ENCODE measurements at regions not wholly inside any gene's neighbourhood (a gene's known extent, or its start where the extent isn't known, plus 50 kb on each side); places are given as distances from the start of the nearest gene placed in this dataset.
"Not testable (repeated sequence)": the region's sequence is repeated elsewhere in the genome, so short reads cannot be mapped to it uniquely, and the experiment has no call there.

GRCh38 chr2:31784868-31785267 is 204.1 kb upstream of the SRD5A2 start:
- Histone ChIP-seq H3K27me3 (ENCODE audit: insufficient read depth, low read depth) (no peaks in the 10 kb centered on the region), H3K4me1 (replicated peaks; ENCODE audit: insufficient read depth) (peaks cover 21% of the 10 kb centered on the region; the same call in 1 of the 2 replicates), H3K79me2 (ENCODE audit: low read depth) (no peaks in the 10 kb centered on the region), H3K9me3 (ENCODE audit: insufficient read depth, low read depth) (peaks cover 67% of the 10 kb centered on the region), H3K4me2 (no peak overlapping the region), H3K27ac (no peak overlapping the region), H3F3A (ENCODE audit: insufficient read depth, low read depth) (peaks cover 21% of the 10 kb centered on the region), H3K4me3 (0 out of 2 replicates have a peak overlapping the region, but pooled peaks have one; percentile 9), H4K20me1 (ENCODE audit: insufficient read depth) (no peaks in the 10 kb centered on the region), H3K36me3 (ENCODE audit: low read depth) (peaks cover 15% of the 10 kb centered on the region; the same call in 1 of the 2 replicates), H2AFZ (no peak overlapping the region), H3K9me2 (ENCODE audit: insufficient read depth) (no peaks in the 10 kb centered on the region)
- intact Hi-C loops (cut with micrococcal nuclease; ENCODE audit: unreplicated experiment), result no loop called here
- DNase-seq, result no peak
- TF ChIP-seq EZH2 (IDR thresholded peaks at IDR 0.05; ENCODE audit: low read depth) (no peak), CTCF (conservative IDR thresholded peaks at IDR 0.05) (no peak)
- ChIA-PET POLR2A (ENCODE audit: unreplicated experiment) (no interaction called here), CTCF (no interaction called here)
- no TSS peak for BruUV-seq (replicated peaks)

GRCh38 chr2:31783446-31784091 is 202.8 kb upstream of the SRD5A2 start:
- DNase-seq, result peak; percentile 48 to 86
- intact Hi-C loops (cut with micrococcal nuclease; ENCODE audit: unreplicated experiment), result not testable (repeated sequence)

GRCh38 chr2:31778153-31778552 is 197.4 kb upstream of the SRD5A2 start:
- Histone ChIP-seq H3K9me3 (ENCODE audit: insufficient read depth, low read depth) (peaks cover 32% of the 10 kb centered on the region), H3K4me3 (no peak overlapping the region), H2AFZ (no peak overlapping the region), H3K9me2 (ENCODE audit: insufficient read depth) (no peaks in the 10 kb centered on the region), H3K36me3 (ENCODE audit: low read depth) (peaks cover 9% of the 10 kb centered on the region; the same call in 1 of the 2 replicates), H3K4me2 (no peak overlapping the region), H4K20me1 (ENCODE audit: insufficient read depth) (no peaks in the 10 kb centered on the region), H3F3A (ENCODE audit: insufficient read depth, low read depth) (peaks cover 11% of the 10 kb centered on the region), H3K4me1 (replicated peaks; ENCODE audit: insufficient read depth) (0 out of 2 replicates have a peak, but pooled peaks cover 13% of the 10 kb centered on the region), H3K27ac (no peak overlapping the region), H3K27me3 (ENCODE audit: insufficient read depth, low read depth) (no peaks in the 10 kb centered on the region), H3K79me2 (ENCODE audit: low read depth) (no peaks in the 10 kb centered on the region)
- no TSS peak for BruUV-seq (replicated peaks)
- intact Hi-C loops (cut with micrococcal nuclease; ENCODE audit: unreplicated experiment), result no loop called here
- no peak for DNase-seq
- ChIA-PET CTCF (no interaction called here), POLR2A (ENCODE audit: unreplicated experiment) (no interaction called here)
- TF ChIP-seq EZH2 (IDR thresholded peaks at IDR 0.05; ENCODE audit: low read depth) (no peak), CTCF (conservative IDR thresholded peaks at IDR 0.05) (no peak)

More at GRCh38 chr2:31783446-31784091, 202.8 kb upstream of the SRD5A2 start:
- H2AFZ ChIP-seq; H4K20me1 ChIP-seq (ENCODE audit: insufficient read depth); H3K79me2 ChIP-seq (ENCODE audit: low read depth); BruUV-seq (replicated peaks); H3K4me2 ChIP-seq; H3K4me3 ChIP-seq; H3K27me3 ChIP-seq (ENCODE audit: insufficient read depth, low read depth); CTCF ChIA-PET; POLR2A ChIA-PET (ENCODE audit: unreplicated experiment); H3K9me2 ChIP-seq (ENCODE audit: insufficient read depth): not testable (repeated sequence)
- H3K9me3 ChIP-seq (ENCODE audit: insufficient read depth, low read depth), result peaks cover 67% of the 10 kb centered on the region
- peaks cover 21% of the 10 kb centered on the region; the same call in 1 of the 2 replicates for H3K4me1 ChIP-seq (replicated peaks; ENCODE audit: insufficient read depth)
- peaks cover 21% of the 10 kb centered on the region for H3F3A ChIP-seq (ENCODE audit: insufficient read depth, low read depth)
- H3K27ac ChIP-seq, result peak overlapping the region; percentile 60
- peaks cover 15% of the 10 kb centered on the region; the same call in 1 of the 2 replicates for H3K36me3 ChIP-seq (ENCODE audit: low read depth)

- Histone ChIP-seq H3K27me3 (ENCODE audit: insufficient read depth, low read depth) (no peaks in the 10 kb centered on the region), H4K20me1 (ENCODE audit: insufficient read depth) (no peaks in the 10 kb centered on the region), H3K27ac (no peak overlapping the region), H3K9me2 (ENCODE audit: insufficient read depth) (no peaks in the 10 kb centered on the region), H3K4me1 (replicated peaks; ENCODE audit: insufficient read depth) (no peaks in the 10 kb centered on the region), H3K4me3 (no peak overlapping the region), H3K79me2 (ENCODE audit: low read depth) (no peaks in the 10 kb centered on the region), H3K4me2 (no peak overlapping the region), H3K9me3 (ENCODE audit: insufficient read depth, low read depth) (peaks cover 3% of the 10 kb centered on the region; the same call in 1 of the 2 replicates), H3F3A (ENCODE audit: insufficient read depth, low read depth) (no peaks in the 10 kb centered on the region), H2AFZ (no peak overlapping the region), H3K36me3 (ENCODE audit: low read depth) (no peaks in the 10 kb centered on the region)
- BruUV-seq (replicated peaks), result no TSS peak
- ChIA-PET CTCF (no interaction called here), POLR2A (ENCODE audit: unreplicated experiment) (no interaction called here)
- intact Hi-C loops (cut with micrococcal nuclease; ENCODE audit: unreplicated experiment), result no loop called here
- DNase-seq, result no peak
- TF ChIP-seq EZH2 (IDR thresholded peaks at IDR 0.05; ENCODE audit: low read depth) (no peak), CTCF (conservative IDR thresholded peaks at IDR 0.05) (no peak)
Observed at GRCh38 chr2:31770741-31771140, 190.0 kb upstream of the SRD5A2 start.

All from PC-9 (cell line).